GM23338 (cell line): ENCODE measurements at regions not wholly inside any gene's neighbourhood (a gene's known extent, or its start where the extent isn't known, plus 50 kb on each side); places are given as distances from the start of the nearest gene placed in this dataset.

Experiments used
- ATAC-seq: fragments of 200-7000 bp; cut with Tn5 transposase; 3 replicates; pipeline ENCODE4 v1.9.1; 2020
- DNase-seq: peaks from one replicate; pipeline ENCODE4 v3.0.0-alpha.2; 2015; ENCODE audit warnings: low spot score
- H2AFZ ChIP-seq: fragments of 200-600 bp; sonication (generic); 2 replicates; pipeline ENCODE4 v1.8.0; 2016; ENCODE audit warnings: antibody characterized with exemption, mild to moderate bottlenecking, moderate library complexity
- H3F3A ChIP-seq: fragments of 200-600 bp; sonication (generic); replicated peaks from 2 replicates; pipeline ENCODE4 v1.8.0; 2017; ENCODE audit warnings: antibody characterized with exemption, mixed run types, low read depth
- H3K27ac ChIP-seq: fragments of 200-600 bp; sonication (generic); 2 replicates; pipeline ENCODE4 v1.6.1; 2016; ENCODE audit warnings: low read depth
- H3K27me3 ChIP-seq: fragments of 200-600 bp; sonication (generic); 2 replicates; pipeline ENCODE4 v1.8.0; 2016; ENCODE audit warnings: mild to moderate bottlenecking, mixed run types, moderate library complexity; ENCODE audit not compliant: insufficient read depth
- H3K36me3 ChIP-seq: fragments of 200-600 bp; sonication (generic); 2 replicates; pipeline ENCODE4 v1.8.0; 2016; ENCODE audit warnings: mild to moderate bottlenecking; ENCODE audit not compliant: insufficient read depth
- H3K4me1 ChIP-seq: fragments of 200-600 bp; sonication (generic); 2 replicates; pipeline ENCODE4 v1.8.0; 2016; ENCODE audit warnings: mild to moderate bottlenecking, moderate library complexity; ENCODE audit not compliant: insufficient read depth
- H3K4me2 ChIP-seq: fragments of 200-600 bp; sonication (generic); 2 replicates; pipeline ENCODE4 v1.7.1; 2017; ENCODE audit warnings: mixed run types
- H3K4me3 ChIP-seq: fragments of 200-600 bp; sonication (generic); 2 replicates; pipeline ENCODE4 v1.6.1; 2016; ENCODE audit warnings: mixed run types
- H3K79me2 ChIP-seq: fragments of 200-600 bp; sonication (generic); replicated peaks from 2 replicates; pipeline ENCODE4 v1.8.0; 2017; ENCODE audit warnings: mild to moderate bottlenecking; ENCODE audit not compliant: insufficient read depth
- H3K9me2 ChIP-seq: fragments of 200-600 bp; sonication (generic); 2 replicates; pipeline ENCODE4 v1.8.0; 2017; ENCODE audit not compliant: insufficient read depth
- H4K20me1 ChIP-seq: fragments of 200-600 bp; sonication (generic); replicated peaks from 2 replicates; pipeline ENCODE4 v1.8.0; 2017; ENCODE audit warnings: mild to moderate bottlenecking; ENCODE audit not compliant: insufficient read depth
- H3K27ac Mint-ChIP-seq: 2 replicates; pipeline ENCODE4 v1.8.0; 2020; ENCODE audit warnings: inconsistent platforms, mild to moderate bottlenecking, moderate library complexity, mixed read lengths
- H3K27me3 Mint-ChIP-seq: 3 replicates; pipeline ENCODE4 v1.8.0; 2022; ENCODE audit warnings: low read depth, mild to moderate bottlenecking, moderate library complexity, mixed read lengths, inconsistent platforms; ENCODE audit not compliant: insufficient read depth, poor library complexity
- H3K36me3 Mint-ChIP-seq: 3 replicates; pipeline ENCODE4 v1.8.0; 2021; ENCODE audit warnings: low read depth, mild to moderate bottlenecking, inconsistent platforms, moderate library complexity, mixed read lengths
- H3K4me1 Mint-ChIP-seq: 3 replicates; pipeline ENCODE4 v1.8.0; 2020; ENCODE audit warnings: mild to moderate bottlenecking, inconsistent platforms, mixed read lengths
- H3K4me3 Mint-ChIP-seq: 3 replicates; pipeline ENCODE4 v1.8.0; 2021; ENCODE audit warnings: moderate library complexity, mild to moderate bottlenecking, inconsistent platforms, mixed read lengths
- H3K9me3 Mint-ChIP-seq: 3 replicates; pipeline ENCODE4 v1.8.0; 2020; ENCODE audit warnings: moderate library complexity, mild to moderate bottlenecking, inconsistent platforms, mixed read lengths
- CREB1 ChIP-seq: fragments of 250-450 bp; sonication (Bioruptor Pico); IDR thresholded peaks from 2 replicates; pipeline ENCODE4 v1.5.0; 2020; ENCODE audit warnings: low read depth, mild to moderate bottlenecking, moderate library complexity
- CTCF ChIP-seq, 2 experiments: fragments of 200-600 bp in 1 of 2; sonication (generic) in 1 of 2; conservative IDR thresholded peaks; 2 replicates each; pipeline versions ENCODE4 v1.5.1 to v1.6.1; 2016 to 2017; ENCODE audit warnings: antibody characterized with exemption in 2 of 2, low read depth in 2 of 2, mild to moderate bottlenecking in 2 of 2, moderate library complexity in 1 of 2
- EZH2 ChIP-seq: fragments of 200-600 bp; sonication (generic); IDR thresholded peaks from one replicate; pipeline ENCODE4 v1.8.0; 2017; ENCODE audit warnings: antibody characterized with exemption, mild to moderate bottlenecking, low read depth; ENCODE audit not compliant: unreplicated experiment
- JUNB ChIP-seq: IDR thresholded peaks from one replicate; pipeline ENCODE4 v1.6.1; 2016; ENCODE audit warnings: antibody characterized with exemption; ENCODE audit not compliant: unreplicated experiment
- POLR2AphosphoS5 ChIP-seq: IDR thresholded peaks from 2 replicates; pipeline ENCODE4 v1.6.1; 2016; ENCODE audit warnings: antibody characterized with exemption, low read depth
- REST ChIP-seq: IDR thresholded peaks from one replicate; pipeline ENCODE4 v1.6.1; 2018; ENCODE audit warnings: antibody characterized with exemption; ENCODE audit not compliant: unreplicated experiment
- STAT1 ChIP-seq: IDR thresholded peaks from one replicate; pipeline ENCODE4 v1.6.1; 2016; ENCODE audit warnings: antibody characterized with exemption; ENCODE audit not compliant: unreplicated experiment
- ZNF114 ChIP-seq: fragments of 250-450 bp; sonication (Bioruptor Pico); IDR thresholded peaks from 2 replicates; pipeline ENCODE4 v1.5.0; 2020; ENCODE audit warnings: mild to moderate bottlenecking, moderate library complexity
- TF ChIP-seq, protein P1 (sequence below): IDR thresholded peaks from 2 replicates; pipeline ENCODE4 v1.6.1; 2016; ENCODE audit warnings: antibody characterized with exemption
- TF ChIP-seq, protein P2 (sequence below): fragments of 250-450 bp; sonication (Bioruptor Pico); IDR thresholded peaks from 2 replicates; pipeline ENCODE4 v1.5.0; 2020; ENCODE audit warnings: mild to moderate bottlenecking, moderate library complexity

GRCh38 chr11:23377909-23378308 lies 517.6 kb upstream of the CCDC179 start (continued):
- TF ChIP-seq, protein P1, sequence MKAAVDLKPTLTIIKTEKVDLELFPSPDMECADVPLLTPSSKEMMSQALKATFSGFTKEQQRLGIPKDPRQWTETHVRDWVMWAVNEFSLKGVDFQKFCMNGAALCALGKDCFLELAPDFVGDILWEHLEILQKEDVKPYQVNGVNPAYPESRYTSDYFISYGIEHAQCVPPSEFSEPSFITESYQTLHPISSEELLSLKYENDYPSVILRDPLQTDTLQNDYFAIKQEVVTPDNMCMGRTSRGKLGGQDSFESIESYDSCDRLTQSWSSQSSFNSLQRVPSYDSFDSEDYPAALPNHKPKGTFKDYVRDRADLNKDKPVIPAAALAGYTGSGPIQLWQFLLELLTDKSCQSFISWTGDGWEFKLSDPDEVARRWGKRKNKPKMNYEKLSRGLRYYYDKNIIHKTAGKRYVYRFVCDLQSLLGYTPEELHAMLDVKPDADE: no peak
- no peak for TF ChIP-seq JUNB
- no peak for TF ChIP-seq CREB1 (CRISPR knock-in tag)
- no peak for TF ChIP-seq EZH2
- TF ChIP-seq POLR2AphosphoS5: no peak

- no peak overlapping the region for H3K27ac ChIP-seq
- peak overlapping the region; percentile 35; the same call in 1 of the 2 replicates for H2AFZ ChIP-seq
- Mint-ChIP-seq H3K9me3 (no peaks in the 10 kb centered on the region), H3K4me1 (no peaks in the 10 kb centered on the region), H3K4me3 (no peak overlapping the region), H3K27ac (no peak overlapping the region), H3K27me3 (no peaks in the 10 kb centered on the region), H3K36me3 (no peaks in the 10 kb centered on the region)
- no peak overlapping the region for H3K4me3 ChIP-seq
- H4K20me1 ChIP-seq: no peaks in the 10 kb centered on the region
- H3K4me2 ChIP-seq: no peak overlapping the region
- no peaks in the 10 kb centered on the region for H3K9me2 ChIP-seq
- ATAC-seq (no peak), DNase-seq (no peak)
- no peaks in the 10 kb centered on the region for H3K36me3 ChIP-seq
- no peaks in the 10 kb centered on the region for H3F3A ChIP-seq
- H3K27me3 ChIP-seq: no peaks in the 10 kb centered on the region
- TF ChIP-seq, protein P1: no peak
- no peak for TF ChIP-seq ZNF114 (CRISPR knock-in tag)
- TF ChIP-seq, protein P2, sequence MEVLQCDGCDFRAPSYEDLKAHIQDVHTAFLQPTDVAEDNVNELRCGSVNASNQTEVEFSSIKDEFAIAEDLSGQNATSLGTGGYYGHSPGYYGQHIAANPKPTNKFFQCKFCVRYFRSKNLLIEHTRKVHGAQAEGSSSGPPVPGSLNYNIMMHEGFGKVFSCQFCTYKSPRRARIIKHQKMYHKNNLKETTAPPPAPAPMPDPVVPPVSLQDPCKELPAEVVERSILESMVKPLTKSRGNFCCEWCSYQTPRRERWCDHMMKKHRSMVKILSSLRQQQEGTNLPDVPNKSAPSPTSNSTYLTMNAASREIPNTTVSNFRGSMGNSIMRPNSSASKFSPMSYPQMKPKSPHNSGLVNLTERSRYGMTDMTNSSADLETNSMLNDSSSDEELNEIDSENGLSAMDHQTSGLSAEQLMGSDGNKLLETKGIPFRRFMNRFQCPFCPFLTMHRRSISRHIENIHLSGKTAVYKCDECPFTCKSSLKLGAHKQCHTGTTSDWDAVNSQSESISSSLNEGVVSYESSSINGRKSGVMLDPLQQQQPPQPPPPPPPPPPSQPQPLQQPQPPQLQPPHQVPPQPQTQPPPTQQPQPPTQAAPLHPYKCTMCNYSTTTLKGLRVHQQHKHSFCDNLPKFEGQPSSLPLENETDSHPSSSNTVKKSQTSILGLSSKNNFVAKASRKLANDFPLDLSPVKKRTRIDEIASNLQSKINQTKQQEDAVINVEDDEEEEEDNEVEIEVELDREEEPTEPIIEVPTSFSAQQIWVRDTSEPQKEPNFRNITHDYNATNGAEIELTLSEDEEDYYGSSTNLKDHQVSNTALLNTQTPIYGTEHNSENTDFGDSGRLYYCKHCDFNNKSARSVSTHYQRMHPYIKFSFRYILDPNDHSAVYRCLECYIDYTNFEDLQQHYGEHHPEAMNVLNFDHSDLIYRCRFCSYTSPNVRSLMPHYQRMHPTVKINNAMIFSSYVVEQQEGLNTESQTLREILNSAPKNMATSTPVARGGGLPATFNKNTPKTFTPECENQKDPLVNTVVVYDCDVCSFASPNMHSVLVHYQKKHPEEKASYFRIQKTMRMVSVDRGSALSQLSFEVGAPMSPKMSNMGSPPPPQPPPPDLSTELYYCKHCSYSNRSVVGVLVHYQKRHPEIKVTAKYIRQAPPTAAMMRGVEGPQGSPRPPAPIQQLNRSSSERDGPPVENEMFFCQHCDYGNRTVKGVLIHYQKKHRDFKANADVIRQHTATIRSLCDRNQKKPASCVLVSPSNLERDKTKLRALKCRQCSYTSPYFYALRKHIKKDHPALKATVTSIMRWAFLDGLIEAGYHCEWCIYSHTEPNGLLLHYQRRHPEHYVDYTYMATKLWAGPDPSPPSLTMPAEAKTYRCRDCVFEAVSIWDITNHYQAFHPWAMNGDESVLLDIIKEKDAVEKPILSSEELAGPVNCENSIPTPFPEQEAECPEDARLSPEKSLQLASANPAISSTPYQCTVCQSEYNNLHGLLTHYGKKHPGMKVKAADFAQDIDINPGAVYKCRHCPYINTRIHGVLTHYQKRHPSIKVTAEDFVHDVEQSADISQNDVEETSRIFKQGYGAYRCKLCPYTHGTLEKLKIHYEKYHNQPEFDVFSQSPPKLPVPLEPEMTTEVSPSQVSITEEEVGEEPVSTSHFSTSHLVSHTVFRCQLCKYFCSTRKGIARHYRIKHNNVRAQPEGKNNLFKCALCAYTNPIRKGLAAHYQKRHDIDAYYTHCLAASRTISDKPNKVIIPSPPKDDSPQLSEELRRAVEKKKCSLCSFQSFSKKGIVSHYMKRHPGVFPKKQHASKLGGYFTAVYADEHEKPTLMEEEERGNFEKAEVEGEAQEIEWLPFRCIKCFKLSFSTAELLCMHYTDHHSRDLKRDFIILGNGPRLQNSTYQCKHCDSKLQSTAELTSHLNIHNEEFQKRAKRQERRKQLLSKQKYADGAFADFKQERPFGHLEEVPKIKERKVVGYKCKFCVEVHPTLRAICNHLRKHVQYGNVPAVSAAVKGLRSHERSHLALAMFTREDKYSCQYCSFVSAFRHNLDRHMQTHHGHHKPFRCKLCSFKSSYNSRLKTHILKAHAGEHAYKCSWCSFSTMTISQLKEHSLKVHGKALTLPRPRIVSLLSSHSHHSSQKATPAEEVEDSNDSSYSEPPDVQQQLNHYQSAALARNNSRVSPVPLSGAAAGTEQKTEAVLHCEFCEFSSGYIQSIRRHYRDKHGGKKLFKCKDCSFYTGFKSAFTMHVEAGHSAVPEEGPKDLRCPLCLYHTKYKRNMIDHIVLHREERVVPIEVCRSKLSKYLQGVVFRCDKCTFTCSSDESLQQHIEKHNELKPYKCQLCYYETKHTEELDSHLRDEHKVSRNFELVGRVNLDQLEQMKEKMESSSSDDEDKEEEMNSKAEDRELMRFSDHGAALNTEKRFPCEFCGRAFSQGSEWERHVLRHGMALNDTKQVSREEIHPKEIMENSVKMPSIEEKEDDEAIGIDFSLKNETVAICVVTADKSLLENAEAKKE (CRISPR knock-in tag): no peak
- TF ChIP-seq CTCF (conservative IDR thresholded peaks at IDR 0.05; ENCODE audit: low read depth in 2 of 2): no peak
- no peak for TF ChIP-seq JUNB
- no peak for TF ChIP-seq EZH2
- TF ChIP-seq REST: no peak
- no peak for TF ChIP-seq STAT1
- no peaks in the 10 kb centered on the region for H3K79me2 ChIP-seq
- H3K4me1 ChIP-seq: no peaks in the 10 kb centered on the region
Measured at GRCh38 chr11:23391031-23391430, 530.8 kb upstream of the CCDC179 start.
